ENCODE measurements at regions not wholly inside any gene's neighbourhood (a gene's known extent, or its start where the extent isn't known, plus 50 kb on each side); places are given as distances from the start of the nearest gene placed in this dataset.

- TF ChIP-seq SUZ12 (IDR thresholded peaks at IDR 0.05; ENCODE audit: extremely low read depth, insufficient read depth, insufficient read length) = no peak
- TF ChIP-seq YY1 (IDR thresholded peaks at IDR 0.05; ENCODE audit: insufficient read depth, insufficient read length) = no peak
- TF ChIP-seq ZNF274 (IDR thresholded peaks at IDR 0.05; ENCODE audit: low read depth, low read length) = no peak
Measured at GRCh38 chr7:54858008-54858692, 99.1 kb upstream of the SEC61G start.
